ENCODE measurements at regions not wholly inside any gene's neighbourhood (a gene's known extent, or its start where the extent isn't known, plus 50 kb on each side); places are given as distances from the start of the nearest gene placed in this dataset.

GRCh38 chr7:81594767-81595166, 175.1 kb downstream of the HGF start:
- no peak overlapping the region for H3K4me3 ChIP-seq
- no peak for DNase-seq (ENCODE audit: low spot score)
- no peak overlapping the region for H3K27ac ChIP-seq
- no peak for TF ChIP-seq CTCF (IDR thresholded peaks at IDR 0.05)

- Histone ChIP-seq H3K4me3 (no peak overlapping the region), H3K27ac (no peak overlapping the region)
- no peak for DNase-seq (ENCODE audit: low spot score)
- TF ChIP-seq CTCF (IDR thresholded peaks at IDR 0.05): no peak
Observed at GRCh38 chr7:81590131-81590530, 179.7 kb downstream of the HGF start.

- no peak for TF ChIP-seq CTCF (IDR thresholded peaks at IDR 0.05)
- Histone ChIP-seq H3K27ac (no peak overlapping the region), H3K4me3 (no peak overlapping the region)
- no peak for DNase-seq (ENCODE audit: low spot score)
Observed at GRCh38 chr7:81584667-81585066, 185.2 kb downstream of the HGF start.

GRCh38 chr7:81583882-81584533, 185.8 kb downstream of the HGF start:
- DNase-seq (ENCODE audit: low spot score): no peak
- Histone ChIP-seq H3K27ac (no peak overlapping the region), H3K4me3 (no peak overlapping the region)
- no peak for TF ChIP-seq CTCF (IDR thresholded peaks at IDR 0.05)

- no peak overlapping the region for H3K27ac ChIP-seq
- no peak for TF ChIP-seq CTCF (IDR thresholded peaks at IDR 0.05)
- no peak overlapping the region for H3K4me3 ChIP-seq
- no peak for DNase-seq (ENCODE audit: low spot score)
Observed at GRCh38 chr7:81583090-81583489, 186.8 kb downstream of the HGF start.

- no peak overlapping the region for H3K4me3 ChIP-seq
- H3K27ac ChIP-seq: no peak overlapping the region
- TF ChIP-seq CTCF (IDR thresholded peaks at IDR 0.05): no peak
Observed at GRCh38 chr7:81577642-81578340, 192.1 kb downstream of the HGF start.

GRCh38 chr7:81574723-81575326, 195.0 kb downstream of the HGF start:
- no peak for DNase-seq (ENCODE audit: low spot score)
- TF ChIP-seq CTCF (IDR thresholded peaks at IDR 0.05): no peak
- Histone ChIP-seq H3K27ac (no peak overlapping the region), H3K4me3 (no peak overlapping the region)

More at GRCh38 chr7:81577642-81578340, 192.1 kb downstream of the HGF start:
- no peak for DNase-seq (ENCODE audit: low spot score)

All from coronary artery (tissue), 2 donors.